HepG2 (cell line): ENCODE measurements at regions not wholly inside any gene's neighbourhood (a gene's known extent, or its start where the extent isn't known, plus 50 kb on each side); places are given as distances from the start of the nearest gene placed in this dataset.

ENCODE experiments used
- ATAC-seq: fragments of 200-7000 bp; cut with Tn5 transposase; 3 replicates; pipeline ENCODE4 v1.9.1; 2020; ENCODE audit warnings: mild to moderate bottlenecking, moderate library complexity
- BruUV-seq: library from RNA; stranded (reverse); fragments of 400-500 nt; replicated peaks from 2 replicates; lab custom pipeline; 2021; lab: Mats Ljungman, UMichigan
- CTCF ChIA-PET: fragments of 300-600 bp; formaldehyde crosslinking; extraction: SDS; loops from one replicate; lab custom pipeline; 2021; ENCODE audit warnings: low total read pairs, inconsistent platforms, low intra/inter-chr PET ratio; lab: Yijun Ruan, JAX
- POLR2A ChIA-PET: fragments of 350-600 bp; sonication (Branson Sonifier 250); formaldehyde crosslinking; loops from one replicate; lab custom pipeline; 2020; ENCODE audit warnings: antibody characterized with exemption, inconsistent platforms; lab: Yijun Ruan, JAX
- DNase-seq: peaks from one replicate; pipeline ENCODE4 v3.0.0-alpha.2; 2015; ENCODE audit warnings: low spot score
- FAIRE-seq: peaks from 3 replicates; lab custom pipeline; 2011; peaks lifted over from hg19 to GRCh38; lab: Jason Lieb, UNC
- H2AFZ ChIP-seq: one replicate; pipeline ENCODE4 v1.6.1; 2011; ENCODE audit warnings: low read length, inconsistent platforms
- H3K27ac ChIP-seq: fragments of 300-600 bp; 3 replicates; pipeline ENCODE4 v1.8.0; 2011; ENCODE audit warnings: mixed run types, mild to moderate bottlenecking, mixed read lengths, low read length, inconsistent platforms; ENCODE audit not compliant: insufficient read depth; ENCODE audit errors: extremely low read length
- H3K27me3 ChIP-seq, 2 experiments: fragments of 200-600 bp in 1 of 2; 2 replicates in 1 of 2; 3 replicates in 1 of 2; pipeline versions ENCODE4 v1.6.0 to v1.8.0; 2011; ENCODE audit warnings: low read length in 2 of 2, mild to moderate bottlenecking in 2 of 2, moderate library complexity in 2 of 2, inconsistent platforms in 1 of 2; ENCODE audit not compliant: insufficient read depth in 2 of 2, control insufficient read depth in 1 of 2
- H3K36me3 ChIP-seq, 2 experiments: fragments of 200-600 bp in 1 of 2; replicated peaks in 1 of 2; 2 replicates in 1 of 2; 3 replicates in 1 of 2; pipeline versions ENCODE4 v1.5.1 to v1.8.0; 2011; ENCODE audit warnings: low read length in 2 of 2, inconsistent platforms in 1 of 2; ENCODE audit not compliant: insufficient read depth in 2 of 2, control insufficient read depth in 1 of 2
- H3K4me1 ChIP-seq: 2 replicates; pipeline ENCODE4 v1.5.1; 2012; ENCODE audit warnings: low read length, inconsistent platforms; ENCODE audit not compliant: insufficient read depth
- H3K4me2 ChIP-seq: 2 replicates; pipeline ENCODE4 v1.6.0; 2011; ENCODE audit warnings: low read depth, low read length, inconsistent platforms
- H3K4me3 ChIP-seq, 3 experiments: fragments of 200-600 bp in 1 of 3; sonication (generic), shearing (Covaris generic) in 1 of 3; replicated peaks in 1 of 3; 2 replicates each; pipeline ENCODE4 v1.5.1; 2011 to 2016; ENCODE audit warnings: low read length in 3 of 3, inconsistent platforms in 2 of 3, low read depth in 2 of 3, mild to moderate bottlenecking in 2 of 3, control low read depth in 1 of 3, mixed read lengths in 1 of 3; ENCODE audit not compliant: insufficient read depth in 1 of 3
- H3K79me2 ChIP-seq: one replicate; pipeline ENCODE4 v1.6.1; 2011; ENCODE audit warnings: low read length, inconsistent platforms; ENCODE audit not compliant: insufficient read depth
- H3K9ac ChIP-seq: 2 replicates; pipeline ENCODE4 v1.6.0; 2011; ENCODE audit warnings: mild to moderate bottlenecking, low read depth, low read length, inconsistent platforms; ENCODE audit not compliant: insufficient read depth
- H3K9me3 ChIP-seq: 2 replicates; pipeline ENCODE4 v1.5.1; 2012; ENCODE audit warnings: mild to moderate bottlenecking, low read length
- H4K20me1 ChIP-seq: 2 replicates; pipeline ENCODE4 v1.6.0; 2011; ENCODE audit warnings: inconsistent platforms, mild to moderate bottlenecking, low read length, moderate library complexity; ENCODE audit not compliant: insufficient read depth
- NPAS2 ChIP-seq: sonication (generic); formaldehyde crosslinking; IDR thresholded peaks from 2 replicates; pipeline ENCODE4 v1.8.0; 2022; ENCODE audit warnings: mild to moderate bottlenecking, missing genetic modification reagents, borderline replicate concordance
- TRAFD1 ChIP-seq: sonication (generic); formaldehyde crosslinking; IDR thresholded peaks from 2 replicates; pipeline ENCODE4 v1.5.1; 2020; ENCODE audit warnings: missing genetic modification reagents, mild to moderate bottlenecking, borderline replicate concordance
- ZNF10 ChIP-seq: sonication (generic); formaldehyde crosslinking; IDR thresholded peaks from 2 replicates; pipeline ENCODE4 v1.4.0; 2020; ENCODE audit warnings: mild to moderate bottlenecking, low read depth, missing genetic modification reagents, borderline replicate concordance
- ZNF121 ChIP-seq: sonication (generic); formaldehyde crosslinking; IDR thresholded peaks from 2 replicates; pipeline ENCODE4 v1.5.0; 2020; ENCODE audit warnings: mild to moderate bottlenecking, missing genetic modification reagents
- WGBS: methylation state at CpG from one replicate; pipeline ENCODE4 v1.1.6; 2017; ENCODE audit warnings: low lambda C conversion rate; 5-methylcytosine and 5-hydroxymethylcytosine counted together
- in situ Hi-C: cut with HindIII; loops from 2 replicates; pipeline ENCODE4 v1.10.0; 2017; ENCODE audit warnings: low pct_unique_long_range_greater_than_20kb; ENCODE audit not compliant: extremely low pct_ligation_motif_present
- intact Hi-C: fragments of 100-400 bp; cut with micrococcal nuclease; formaldehyde crosslinking; loops from one replicate; pipeline ENCODE4 v1.10.0; 2022; ENCODE audit not compliant: unreplicated experiment
- TF ChIP-seq, protein P1 (sequence below): sonication (generic); formaldehyde crosslinking; conservative IDR thresholded peaks from 2 replicates; pipeline ENCODE4 v1.8.0; 2022; ENCODE audit warnings: mild to moderate bottlenecking, moderate library complexity, missing genetic modification reagents

DNA sequence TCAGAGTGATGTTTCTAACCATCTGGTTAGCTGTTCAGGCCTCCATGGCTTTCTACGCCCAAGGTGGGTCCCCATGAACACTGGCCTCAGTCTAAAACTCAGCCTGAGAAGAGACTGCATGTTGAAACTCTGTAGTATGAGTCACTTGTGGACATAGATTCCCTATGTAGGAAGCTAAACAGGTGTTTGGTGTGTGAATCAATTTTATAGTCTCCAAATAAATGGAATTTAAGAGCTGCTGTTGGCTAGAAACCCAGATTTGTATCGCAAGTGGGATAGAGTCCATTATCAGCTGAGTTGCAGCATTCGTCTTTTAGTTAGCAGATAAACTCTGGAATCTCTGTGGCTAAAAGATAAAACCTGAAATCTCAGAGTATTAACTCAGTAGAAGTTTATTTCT is 131.4 kb downstream of the KCNS3 start:
- intact Hi-C loops (no loop called here), in situ Hi-C loops (no loop called here)
- H4K20me1 ChIP-seq: no peaks in the 10 kb centered on the region
- no peaks in the 10 kb centered on the region for H3K27me3 ChIP-seq
- H3K9me3 ChIP-seq: no peaks in the 10 kb centered on the region
- no peak for FAIRE-seq
- H3K9ac ChIP-seq: no peak overlapping the region
- no peaks in the 10 kb centered on the region for H3K4me1 ChIP-seq
- no peaks in the 10 kb centered on the region for H3K36me3 ChIP-seq
- no peak for ATAC-seq
- H3K79me2 ChIP-seq: no peaks in the 10 kb centered on the region
- no peak overlapping the region for H3K4me3 ChIP-seq
- ChIA-PET POLR2A (no interaction called here), CTCF (no interaction called here)
- H3K27ac ChIP-seq: no peak overlapping the region
- no peak overlapping the region for H2AFZ ChIP-seq
- no peak overlapping the region for H3K4me2 ChIP-seq
- no peak for DNase-seq
- TF ChIP-seq TRAFD1 (CRISPR knock-in tag): no peak
- BruUV-seq: no TSS peak
- 10% methylated on average over 3 of the region's 3 CpGs for WGBS

GRCh38 chr2:18005411-18005810 is 126.9 kb downstream of the KCNS3 start:
- ChIA-PET POLR2A (no interaction called here), CTCF (no interaction called here)
- Histone ChIP-seq H3K9me3 (no peaks in the 10 kb centered on the region), H3K27me3 (no peaks in the 10 kb centered on the region), H3K79me2 (no peaks in the 10 kb centered on the region), H3K4me1 (no peaks in the 10 kb centered on the region), H4K20me1 (no peaks in the 10 kb centered on the region), H3K9ac (no peak overlapping the region), H2AFZ (no peak overlapping the region), H3K27ac (no peak overlapping the region), H3K4me3 (no peak overlapping the region), H3K36me3 (no peaks in the 10 kb centered on the region), H3K4me2 (no peak overlapping the region)
- ATAC-seq (no peak), DNase-seq (no peak), FAIRE-seq (no peak)
- 14% methylated on average over 1 of the region's 1 CpG for WGBS
- intact Hi-C loops (no loop called here), in situ Hi-C loops (no loop called here)
- no TSS peak for BruUV-seq
- TF ChIP-seq ZNF10 (no peak), ZNF121 (no peak), NPAS2 (CRISPR knock-in tag) (no peak)
- TF ChIP-seq, protein P1, sequence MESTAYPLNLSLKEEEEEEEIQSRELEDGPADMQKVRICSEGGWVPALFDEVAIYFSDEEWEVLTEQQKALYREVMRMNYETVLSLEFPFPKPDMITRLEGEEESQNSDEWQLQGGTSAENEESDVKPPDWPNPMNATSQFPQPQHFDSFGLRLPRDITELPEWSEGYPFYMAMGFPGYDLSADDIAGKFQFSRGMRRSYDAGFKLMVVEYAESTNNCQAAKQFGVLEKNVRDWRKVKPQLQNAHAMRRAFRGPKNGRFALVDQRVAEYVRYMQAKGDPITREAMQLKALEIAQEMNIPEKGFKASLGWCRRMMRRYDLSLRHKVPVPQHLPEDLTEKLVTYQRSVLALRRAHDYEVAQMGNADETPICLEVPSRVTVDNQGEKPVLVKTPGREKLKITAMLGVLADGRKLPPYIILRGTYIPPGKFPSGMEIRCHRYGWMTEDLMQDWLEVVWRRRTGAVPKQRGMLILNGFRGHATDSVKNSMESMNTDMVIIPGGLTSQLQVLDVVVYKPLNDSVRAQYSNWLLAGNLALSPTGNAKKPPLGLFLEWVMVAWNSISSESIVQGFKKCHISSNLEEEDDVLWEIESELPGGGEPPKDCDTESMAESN (CRISPR knock-in tag): no peak
